Left kidney (tissue), 1 donor: ENCODE measurements at regions not wholly inside any gene's neighbourhood (a gene's known extent, or its start where the extent isn't known, plus 50 kb on each side); places are given as distances from the start of the nearest gene placed in this dataset.
A peak's percentile ranks its signal among the peaks of the same experiment; 100 is the strongest.

Experiments
- DNase-seq: peaks from one replicate; pipeline ENCODE4 v3.0.0-alpha.2; 2013

DNA sequence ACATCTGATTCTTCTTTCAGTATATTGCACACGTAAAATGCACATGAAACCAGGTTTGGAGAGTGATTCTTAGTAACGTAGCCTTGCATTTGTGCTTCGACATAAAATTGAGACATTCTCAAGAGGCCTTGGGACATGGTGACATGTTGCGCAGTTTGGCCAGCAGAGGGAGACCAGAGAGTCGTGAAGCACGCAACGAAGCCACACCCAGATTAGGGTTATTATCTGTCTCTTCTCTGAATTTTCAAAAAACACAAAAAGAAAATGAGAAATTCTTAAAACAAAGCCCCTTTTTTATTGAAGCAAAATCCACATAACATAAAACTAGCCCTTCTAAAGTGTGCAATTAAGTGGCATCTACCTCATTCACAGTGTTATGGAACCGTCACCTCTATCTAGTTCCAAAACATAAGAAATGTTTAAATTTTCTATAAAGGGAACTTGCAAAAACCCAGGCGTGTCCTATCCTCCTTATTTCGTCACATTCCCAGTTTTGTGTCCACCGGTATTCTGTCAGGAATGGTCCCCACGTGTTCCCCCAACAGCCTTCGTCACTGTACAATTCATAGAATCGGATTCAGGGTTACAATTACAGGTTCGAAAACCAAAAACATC, 108.8 kb upstream of the ATF7IP start:
- DNase-seq = no peak

- DNase-seq = no peak
These were observed 108.2 kb upstream of the ATF7IP start for GRCh38 chr12:14257303-14257733.

- DNase-seq = peak; percentile 99
These were observed 107.5 kb upstream of the ATF7IP start for GRCh38 chr12:14257734-14258574.

DNA sequence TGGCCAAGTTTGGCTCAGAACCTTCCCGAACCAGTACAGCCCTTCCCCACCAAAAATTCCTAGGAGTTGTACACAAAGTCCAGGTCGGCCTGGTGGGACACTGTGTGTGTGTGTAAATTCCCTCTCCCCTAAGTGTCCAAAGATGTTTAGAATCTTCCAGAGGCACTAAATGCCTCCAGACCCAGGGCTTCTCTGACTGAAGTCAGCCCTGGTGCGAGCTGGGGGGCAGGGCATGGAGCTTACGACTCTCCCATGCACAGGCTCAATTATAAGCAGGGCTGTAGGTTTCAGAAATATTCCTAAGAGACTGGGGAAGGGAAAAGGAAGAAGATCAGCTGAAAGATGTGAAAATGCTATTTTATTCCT, 106.9 kb upstream of the ATF7IP start:
- no peak for DNase-seq

DNA sequence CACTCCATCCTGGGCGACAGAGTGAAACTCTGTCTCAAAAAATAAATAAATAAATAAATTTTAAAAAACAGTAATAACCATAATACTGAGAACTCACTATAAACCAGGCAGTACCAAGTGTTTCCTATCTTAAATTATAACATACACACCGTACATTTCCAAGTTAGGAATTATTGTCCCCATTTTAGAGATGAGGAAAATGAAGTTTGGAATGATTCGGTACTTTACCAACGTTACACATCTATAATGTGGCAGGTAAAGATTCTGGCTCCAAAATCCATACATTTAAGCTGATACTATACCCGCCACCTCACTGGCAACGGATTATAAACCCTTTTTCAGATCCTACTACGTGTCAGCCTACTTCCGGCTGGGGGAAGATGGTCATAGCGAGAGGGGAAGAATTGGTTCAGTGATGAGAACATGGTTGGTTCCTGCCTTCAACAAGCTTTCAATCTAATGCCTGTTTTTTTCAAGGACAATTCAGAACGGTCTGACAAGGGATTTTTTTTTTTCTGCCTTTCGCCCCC, 105.9 kb upstream of the ATF7IP start:
- DNase-seq = no peak

- peak; percentile 88 for DNase-seq
These were observed 105.2 kb upstream of the ATF7IP start for GRCh38 chr12:14260011-14260993.

DNA sequence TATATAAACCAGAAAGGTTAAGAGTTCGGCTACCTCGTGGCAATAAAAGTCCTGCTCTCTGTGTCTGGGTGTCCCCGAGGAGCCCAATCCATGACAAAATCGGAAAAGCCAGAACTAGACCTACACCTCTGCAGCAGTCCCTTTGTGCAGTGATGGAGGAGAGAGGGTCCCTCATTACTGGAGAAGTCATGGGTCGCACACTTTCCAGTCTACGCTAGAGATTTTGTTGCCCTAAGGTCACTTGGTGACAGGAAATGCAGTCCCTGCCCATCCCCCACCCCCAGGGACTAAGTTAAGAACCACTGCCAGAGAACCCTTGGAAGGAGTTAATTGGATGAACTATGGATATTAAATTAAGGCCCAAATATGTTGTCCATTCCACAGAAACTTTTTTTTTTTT, 104.4 kb upstream of the ATF7IP start:
- DNase-seq = no peak

DNA sequence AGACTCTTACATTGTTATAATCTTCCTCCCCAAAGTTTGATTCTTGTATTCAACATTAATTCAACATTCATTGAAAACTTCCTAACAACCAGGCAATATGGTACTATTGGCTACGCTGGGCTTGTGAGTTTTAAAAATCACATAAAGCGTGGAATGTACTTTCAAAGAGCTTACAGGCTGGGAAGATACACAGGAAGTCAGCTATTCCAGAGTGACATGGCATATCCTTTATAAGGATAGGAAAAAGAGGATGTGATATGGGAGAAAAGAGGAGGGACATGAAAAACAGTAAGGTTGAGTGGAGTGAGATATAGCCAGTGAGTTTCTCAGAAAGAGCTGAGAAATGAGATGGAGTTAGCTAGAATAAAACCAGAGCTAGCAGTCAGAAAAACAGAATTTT, 103.6 kb upstream of the ATF7IP start:
- DNase-seq = no peak

DNA sequence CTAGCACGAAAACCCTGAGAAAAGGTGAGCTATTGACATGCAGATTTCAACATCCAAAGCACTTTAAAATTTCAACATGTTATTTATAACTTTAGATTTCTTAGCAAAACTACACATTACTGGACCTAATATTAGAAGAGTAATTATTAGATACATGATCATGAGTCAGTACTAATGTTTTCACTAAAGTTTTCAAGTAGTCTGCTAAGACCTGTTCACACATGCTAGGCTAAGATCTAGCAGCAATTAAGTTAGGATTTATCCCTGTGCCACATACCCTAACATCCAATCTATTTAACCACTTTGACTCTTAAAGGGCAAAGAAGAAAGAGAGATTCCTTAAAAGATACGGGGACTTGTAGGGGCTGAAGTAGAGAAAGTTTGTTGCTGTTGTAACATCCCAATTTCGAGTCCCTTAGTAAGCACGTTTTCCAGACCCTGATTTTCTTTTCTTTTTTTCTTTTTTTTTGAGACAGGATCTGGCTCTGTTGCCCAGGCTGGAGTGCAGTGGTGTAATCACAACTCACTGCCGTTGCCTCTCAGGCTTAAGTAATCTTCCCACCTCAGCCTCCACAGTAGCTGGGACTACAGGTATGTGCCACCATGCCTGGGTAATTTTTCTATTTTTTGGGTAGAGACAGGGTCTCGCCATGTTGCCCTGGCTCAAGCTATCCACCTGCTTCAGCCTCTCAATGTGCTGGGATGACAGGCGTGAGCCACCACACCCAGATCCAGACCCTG, 102.5 kb upstream of the ATF7IP start:
- no peak for DNase-seq

- no peak for DNase-seq
These were observed 101.7 kb upstream of the ATF7IP start for GRCh38 chr12:14263742-14264141.

GRCh38 chr12:14264316-14264715, 101.2 kb upstream of the ATF7IP start:
- DNase-seq = no peak

DNA sequence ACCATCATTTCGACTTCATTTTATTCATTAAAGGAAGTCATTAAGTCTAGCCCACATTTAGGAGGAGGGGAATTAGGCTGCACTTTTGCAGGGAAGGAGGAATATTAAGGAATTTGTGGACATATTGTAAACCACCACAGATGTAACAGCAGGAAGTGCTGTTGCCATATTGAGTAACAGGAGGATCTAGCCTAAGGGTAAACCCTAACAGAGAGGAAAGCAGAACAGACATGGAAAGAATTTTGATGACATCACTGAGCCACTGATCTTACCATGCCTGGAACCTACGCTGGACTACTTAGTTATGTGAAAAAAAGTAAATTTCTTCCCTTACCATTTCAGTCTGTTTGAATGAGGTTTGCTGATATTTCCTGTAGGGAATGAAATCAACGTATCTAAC, 100.7 kb upstream of the ATF7IP start:
- DNase-seq = no peak

DNA sequence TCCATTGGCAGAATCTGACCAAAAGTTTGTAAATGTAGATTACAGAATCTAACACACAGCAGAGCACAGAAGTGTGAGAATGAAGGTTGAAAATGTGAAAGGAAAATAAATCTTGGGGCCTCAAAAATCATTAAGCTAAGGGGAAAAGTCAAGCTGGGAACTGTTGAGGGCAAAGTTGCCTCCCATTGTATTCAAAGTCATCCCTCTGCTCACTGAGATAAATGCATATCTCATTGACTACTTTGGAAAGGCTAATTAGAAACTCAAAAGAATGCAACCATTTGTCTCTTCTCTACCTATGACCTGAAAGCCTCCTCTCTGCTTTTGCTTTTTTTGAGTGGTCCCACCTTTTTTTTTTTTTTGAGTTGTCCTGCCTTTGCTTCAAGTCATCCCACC, 97.4 kb upstream of the ATF7IP start:
- DNase-seq = no peak

DNA sequence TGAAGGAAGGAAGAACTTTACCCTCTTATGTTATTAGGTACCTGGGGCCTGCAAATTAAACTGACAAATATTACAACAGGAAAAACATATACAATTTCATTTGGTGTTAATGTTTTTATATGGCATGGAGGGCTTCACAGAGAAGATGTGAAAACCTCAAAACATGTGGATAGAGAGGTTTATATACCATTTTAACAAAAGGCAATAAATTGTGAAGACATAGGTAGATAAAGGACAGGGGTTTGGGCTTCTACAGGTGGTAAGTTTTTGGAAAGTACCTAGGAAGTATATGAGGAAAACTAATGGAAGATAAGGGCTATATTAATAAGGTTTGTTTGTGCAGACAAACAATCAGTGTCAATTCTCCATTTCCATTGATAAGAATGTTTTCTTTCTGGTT, 95.1 kb upstream of the ATF7IP start:
- DNase-seq = no peak

GRCh38 chr12:14272956-14273912, 92.2 kb upstream of the ATF7IP start:
- DNase-seq = no peak

GRCh38 chr12:14273913-14274311, 91.6 kb upstream of the ATF7IP start:
- no peak for DNase-seq

DNA sequence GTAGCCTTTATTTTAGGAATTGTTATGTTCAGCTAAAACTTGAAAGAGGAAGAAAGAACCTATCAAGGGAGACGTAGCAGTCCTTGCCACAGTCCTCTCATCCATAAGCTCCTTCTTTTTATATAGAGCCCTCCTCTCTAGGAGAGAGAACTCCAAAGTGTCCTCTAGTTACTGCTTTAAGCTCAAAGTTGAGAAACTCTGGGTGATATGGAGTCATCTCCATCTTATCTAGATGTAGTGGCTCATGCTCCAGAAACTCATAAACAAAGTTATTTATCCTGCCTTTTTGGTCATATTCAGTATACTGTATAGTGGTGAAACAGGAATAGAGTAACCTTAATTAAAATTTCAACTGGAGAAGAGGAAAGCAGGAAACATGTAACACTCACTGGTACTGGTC, 90.4 kb upstream of the ATF7IP start:
- no peak for DNase-seq

DNA sequence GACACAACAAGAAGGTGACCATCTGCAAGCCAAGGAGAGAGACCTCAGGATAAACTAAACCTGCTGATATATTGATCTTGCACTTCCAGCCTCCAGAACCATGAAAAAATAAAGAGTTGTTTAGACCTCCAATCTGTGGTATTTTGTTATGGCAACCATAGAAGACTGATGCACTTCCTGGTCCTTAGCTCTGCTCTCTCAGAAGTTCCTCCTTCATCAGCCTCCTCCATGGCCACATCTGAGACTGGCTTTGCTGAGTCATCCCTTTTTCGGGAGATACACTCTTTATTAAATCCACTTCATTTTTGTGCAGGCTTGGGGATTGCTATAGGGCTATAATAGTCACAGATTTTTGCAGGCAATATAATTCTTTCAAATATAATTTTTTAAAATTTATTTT, 89.6 kb upstream of the ATF7IP start:
- DNase-seq = no peak

GRCh38 chr12:14278294-14278953, 87.1 kb upstream of the ATF7IP start:
- DNase-seq = no peak

DNA sequence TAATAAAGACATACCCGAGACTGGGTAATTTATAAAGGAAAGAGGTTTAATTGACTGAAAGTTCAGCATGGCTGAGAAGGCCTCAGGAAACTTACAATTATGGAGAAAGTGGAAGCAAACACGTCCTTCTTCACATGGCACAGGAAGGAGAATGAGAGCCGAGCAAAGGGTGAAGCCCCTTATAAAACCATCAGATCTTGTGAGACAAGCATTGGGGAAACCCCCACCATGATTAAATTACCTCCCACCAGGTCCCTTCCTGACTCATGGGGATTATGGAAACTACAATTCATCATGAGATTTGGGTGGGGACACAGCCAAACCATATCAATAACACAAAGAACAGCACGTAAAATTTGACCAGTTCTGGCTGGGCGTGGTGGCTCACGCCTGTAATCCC, 85.6 kb upstream of the ATF7IP start:
- DNase-seq = no peak
